HCT116 (cell line): ENCODE measurements at regions not wholly inside any gene's neighbourhood (a gene's known extent, or its start where the extent isn't known, plus 50 kb on each side); places are given as distances from the start of the nearest gene placed in this dataset.

Experiments
- ATAC-seq: fragments of 200-7000 bp; cut with Tn5 transposase; 2 replicates; pipeline ENCODE4 v1.9.1; 2020; ENCODE audit warnings: mild to moderate bottlenecking, moderate library complexity
- BruUV-seq: library from RNA; stranded (reverse); fragments of 400-500 nt; replicated peaks from 2 replicates; lab custom pipeline; 2021; lab: Mats Ljungman, UMichigan
- CTCF ChIA-PET: fragments of 300-600 bp; sonication (Branson Sonifier 250); formaldehyde crosslinking; loops from one replicate; lab custom pipeline; 2021; ENCODE audit warnings: antibody characterized with exemption; lab: Charles Lee
- POLR2A ChIA-PET: fragments of 300-600, 350-600 bp; sonication (Branson Sonifier 250); formaldehyde crosslinking; loops from one replicate; lab custom pipeline; 2021; ENCODE audit warnings: antibody characterized with exemption; lab: Charles Lee
- RAD21 ChIA-PET, 2 experiments: fragments of 300-600 bp; sonication (Branson Sonifier 250); formaldehyde crosslinking; loops; one replicate each; lab custom pipeline; 2023; ENCODE audit warnings: low total read pairs in 2 of 2; ENCODE audit not compliant: uncharacterized antibody in 2 of 2, unreplicated experiment in 2 of 2, low non-redundant PET in 1 of 2; lab: Charles Lee
- DNase-seq: peaks from one replicate; pipeline ENCODE4 v3.0.0-alpha.2; 2010; ENCODE audit warnings: low read depth, low spot score
- H2AFZ ChIP-seq: fragments of 200-600 bp; shearing (Covaris generic), sonication (generic); 2 replicates; pipeline ENCODE4 v1.6.1; 2017; ENCODE audit warnings: low read depth, mixed run types, mixed read lengths, antibody characterized with exemption, low read length; ENCODE audit not compliant: poor library complexity, severe bottlenecking
- H3K27ac ChIP-seq: 2 replicates; pipeline ENCODE4 v1.5.1; 2012; ENCODE audit warnings: low read depth, low read length
- H3K27me3 ChIP-seq: fragments of 200-600 bp; sonication (generic); 2 replicates; pipeline ENCODE4 v1.6.1; 2016; ENCODE audit warnings: mixed run types, low read length, mixed read lengths; ENCODE audit not compliant: insufficient read depth
- H3K36me3 ChIP-seq, 2 experiments: fragments of 200-500 bp in 1 of 2; fragments of 200-600 bp in 1 of 2; sonication (Bioruptor generic) in 1 of 2; sonication (generic) in 1 of 2; 2 replicates each; pipeline versions ENCODE4 v1.5.1 to v1.6.1; 2014 to 2016; ENCODE audit warnings: low read length in 2 of 2, inconsistent platforms in 1 of 2, mixed read lengths in 1 of 2, mixed run types in 1 of 2; ENCODE audit not compliant: insufficient read depth in 2 of 2, control insufficient read depth in 1 of 2
- H3K4me1 ChIP-seq, 2 experiments: fragments of 200-600 bp in 1 of 2; sonication (generic) in 1 of 2; 2 replicates each; pipeline versions ENCODE4 v1.5.1 to v1.6.1; 2012 to 2017; ENCODE audit warnings: low read length in 2 of 2, inconsistent platforms in 1 of 2, mild to moderate bottlenecking in 1 of 2, mixed read lengths in 1 of 2, mixed run types in 1 of 2, moderate library complexity in 1 of 2; ENCODE audit not compliant: insufficient read depth in 2 of 2, control insufficient read depth in 1 of 2
- H3K4me2 ChIP-seq: fragments of 200-600 bp; sonication (generic); 2 replicates; pipeline ENCODE4 v1.6.1; 2017; ENCODE audit warnings: mixed run types, low read length, mixed read lengths
- H3K4me3 ChIP-seq, 2 experiments: fragments of 200-600 bp in 1 of 2; sonication (generic) in 1 of 2; replicated peaks in 1 of 2; 2 replicates each; pipeline ENCODE4 v1.5.1; 2011 to 2016; ENCODE audit warnings: low read length in 2 of 2, control low read depth in 1 of 2, low read depth in 1 of 2, mild to moderate bottlenecking in 1 of 2, mixed read lengths in 1 of 2, mixed run types in 1 of 2
- H3K79me2 ChIP-seq: fragments of 200-600 bp; sonication (generic); 2 replicates; pipeline ENCODE4 v1.6.1; 2017; ENCODE audit warnings: mild to moderate bottlenecking, mixed run types, low read length, moderate library complexity, mixed read lengths; ENCODE audit not compliant: insufficient read depth
- H3K9ac ChIP-seq: fragments of 200-600 bp; sonication (generic); 2 replicates; pipeline ENCODE4 v1.6.1; 2016; ENCODE audit warnings: low read length, mixed read lengths
- H3K9me2 ChIP-seq: fragments of 200-600 bp; sonication (generic), shearing (Covaris generic); 2 replicates; pipeline ENCODE4 v1.6.1; 2017; ENCODE audit warnings: mixed run types, mild to moderate bottlenecking, moderate library complexity; ENCODE audit not compliant: insufficient read depth
- H3K9me3 ChIP-seq, 2 experiments: fragments of 200-500 bp in 1 of 2; fragments of 200-600 bp in 1 of 2; sonication (Bioruptor generic) in 1 of 2; sonication (generic) in 1 of 2; 2 replicates each; pipeline ENCODE4 v1.6.1; 2014 to 2017; ENCODE audit warnings: low read length in 2 of 2, mixed read lengths in 2 of 2, inconsistent platforms in 1 of 2, low read depth in 1 of 2, mild to moderate bottlenecking in 1 of 2, mixed run types in 1 of 2, moderate library complexity in 1 of 2; ENCODE audit not compliant: control insufficient read depth in 1 of 2, insufficient read depth in 1 of 2
- H4K20me1 ChIP-seq: fragments of 200-600 bp; sonication (generic), shearing (Covaris generic); 2 replicates; pipeline ENCODE4 v1.6.1; 2017; ENCODE audit warnings: mixed run types, mild to moderate bottlenecking, moderate library complexity; ENCODE audit not compliant: insufficient read depth
- CBX3 ChIP-seq: IDR thresholded peaks from 2 replicates; pipeline ENCODE4 v1.6.1; 2012; ENCODE audit warnings: low read depth
- EZH2 ChIP-seq: fragments of 200-600 bp; sonication (generic); IDR thresholded peaks from 2 replicates; pipeline ENCODE4 v1.6.1; 2017; ENCODE audit warnings: antibody characterized with exemption, mixed run types
- SIN3A ChIP-seq: IDR thresholded peaks from 2 replicates; pipeline ENCODE4 v1.6.1; 2012; ENCODE audit warnings: low read depth
- SRF ChIP-seq: IDR thresholded peaks from 2 replicates; pipeline ENCODE4 v1.6.1; 2012; ENCODE audit warnings: low read depth
- TCF7L2 ChIP-seq: IDR thresholded peaks from 2 replicates; pipeline ENCODE4 v1.7.0; 2011; ENCODE audit warnings: borderline replicate concordance, inconsistent platforms; ENCODE audit not compliant: insufficient read depth, insufficient read length; ENCODE audit errors: extremely low read depth
- ZNF274 ChIP-seq: fragments of 200-500 bp; sonication (Bioruptor generic); IDR thresholded peaks from 2 replicates; pipeline ENCODE4 v1.6.1; 2014; ENCODE audit warnings: mild to moderate bottlenecking, low read depth, low read length, inconsistent platforms
- intact Hi-C: fragments of 100-400 bp; cut with micrococcal nuclease; formaldehyde crosslinking; loops from 2 replicates; pipeline ENCODE4 v1.10.0; 2022
- TF ChIP-seq, protein P1 (sequence below): IDR thresholded peaks from 2 replicates; pipeline ENCODE4 v1.6.1; 2012
- TF ChIP-seq, protein P2 (sequence below): IDR thresholded peaks from 2 replicates; pipeline ENCODE4 v1.6.1; 2011; ENCODE audit warnings: mild to moderate bottlenecking, low read length, moderate library complexity; ENCODE audit not compliant: insufficient replicate concordance; ENCODE audit errors: extremely low read depth

DNA sequence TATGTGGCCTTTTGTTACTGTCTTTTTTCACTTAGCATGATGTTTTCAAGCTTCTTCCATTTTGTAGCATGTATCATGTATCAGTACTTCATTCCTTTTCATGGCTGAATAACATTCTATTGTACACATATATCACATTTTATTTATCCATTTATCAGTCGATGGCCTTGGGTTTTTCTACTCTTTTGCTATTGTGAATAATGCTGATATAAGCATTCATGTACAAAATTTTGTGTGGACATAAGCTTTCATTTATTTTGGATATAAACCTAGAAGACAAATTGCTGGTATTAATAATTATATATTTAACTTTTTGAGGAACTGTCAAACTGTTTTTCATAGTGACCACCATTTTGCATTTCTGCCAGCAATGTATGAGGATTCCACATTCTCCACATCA is 201.1 kb downstream of the ACTR3 start:
- Histone ChIP-seq H3K9me2 (no peaks in the 10 kb centered on the region), H3K27ac (no peak overlapping the region), H2AFZ (no peak overlapping the region)
- TF ChIP-seq ZNF274 (no peak), TCF7L2 (no peak)
- TF ChIP-seq, all 23 proteins: peak for 0
- intact Hi-C loops = no loop called here
- H3K4me1 ChIP-seq = no peaks in the 10 kb centered on the region
- DNase-seq (no peak), ATAC-seq (no peak)
- ChIA-PET RAD21 (no interaction called here), CTCF (no interaction called here), POLR2A (no interaction called here)
- H3K4me3 ChIP-seq = no peak overlapping the region
- 0 out of 4 replicates have a peak, but pooled peaks cover 0 to 4% of the 10 kb centered on the region in 2 experiments for H3K9me3 ChIP-seq
- H4K20me1 ChIP-seq = no peaks in the 10 kb centered on the region
- H3K4me2 ChIP-seq = no peak overlapping the region
- H3K36me3 ChIP-seq = no peaks in the 10 kb centered on the region
- no peak overlapping the region for H3K9ac ChIP-seq
- BruUV-seq = no TSS peak
- no peaks in the 10 kb centered on the region for H3K79me2 ChIP-seq
- H3K27me3 ChIP-seq = no peaks in the 10 kb centered on the region

DNA sequence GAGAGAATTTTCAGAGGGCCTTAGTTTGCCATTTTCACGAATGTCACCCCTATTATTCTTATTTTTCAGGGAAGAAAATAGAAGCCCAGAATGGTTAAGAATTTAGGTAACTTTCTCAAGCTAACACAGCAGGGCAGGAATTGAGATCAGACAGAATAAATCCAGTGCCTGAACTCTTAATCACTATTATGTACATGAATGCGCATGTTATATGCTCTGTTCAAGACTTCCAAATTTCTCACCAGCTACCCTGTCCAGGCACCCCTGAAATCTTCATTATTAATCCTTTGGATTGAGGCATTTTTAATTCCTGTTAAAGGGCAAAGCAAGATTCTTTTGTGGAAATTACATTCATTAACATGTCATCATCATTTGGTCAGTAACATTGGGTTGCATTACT is 218.4 kb downstream of the ACTR3 start:
- ChIA-PET POLR2A (no interaction called here), CTCF (no interaction called here), RAD21 (no interaction called here)
- intact Hi-C loops = no loop called here
- Histone ChIP-seq H3K9me2 (no peaks in the 10 kb centered on the region), H2AFZ (no peak overlapping the region), H3K4me1 (no peaks in the 10 kb centered on the region), H4K20me1 (no peaks in the 10 kb centered on the region), H3K27me3 (no peaks in the 10 kb centered on the region), H3K9ac (no peak overlapping the region), H3K79me2 (no peaks in the 10 kb centered on the region), H3K4me2 (no peak overlapping the region), H3K4me3 (no peak overlapping the region), H3K27ac (no peak overlapping the region), H3K9me3 (no peaks in the 10 kb centered on the region), H3K36me3 (no peaks in the 10 kb centered on the region)
- ATAC-seq (no peak), DNase-seq (no peak)
- TF ChIP-seq SRF (no peak), EZH2 (no peak), SIN3A (no peak), CBX3 (no peak)
- TF ChIP-seq, protein P1, sequence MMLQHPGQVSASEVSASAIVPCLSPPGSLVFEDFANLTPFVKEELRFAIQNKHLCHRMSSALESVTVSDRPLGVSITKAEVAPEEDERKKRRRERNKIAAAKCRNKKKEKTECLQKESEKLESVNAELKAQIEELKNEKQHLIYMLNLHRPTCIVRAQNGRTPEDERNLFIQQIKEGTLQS = no peak
- TF ChIP-seq, protein P2, sequence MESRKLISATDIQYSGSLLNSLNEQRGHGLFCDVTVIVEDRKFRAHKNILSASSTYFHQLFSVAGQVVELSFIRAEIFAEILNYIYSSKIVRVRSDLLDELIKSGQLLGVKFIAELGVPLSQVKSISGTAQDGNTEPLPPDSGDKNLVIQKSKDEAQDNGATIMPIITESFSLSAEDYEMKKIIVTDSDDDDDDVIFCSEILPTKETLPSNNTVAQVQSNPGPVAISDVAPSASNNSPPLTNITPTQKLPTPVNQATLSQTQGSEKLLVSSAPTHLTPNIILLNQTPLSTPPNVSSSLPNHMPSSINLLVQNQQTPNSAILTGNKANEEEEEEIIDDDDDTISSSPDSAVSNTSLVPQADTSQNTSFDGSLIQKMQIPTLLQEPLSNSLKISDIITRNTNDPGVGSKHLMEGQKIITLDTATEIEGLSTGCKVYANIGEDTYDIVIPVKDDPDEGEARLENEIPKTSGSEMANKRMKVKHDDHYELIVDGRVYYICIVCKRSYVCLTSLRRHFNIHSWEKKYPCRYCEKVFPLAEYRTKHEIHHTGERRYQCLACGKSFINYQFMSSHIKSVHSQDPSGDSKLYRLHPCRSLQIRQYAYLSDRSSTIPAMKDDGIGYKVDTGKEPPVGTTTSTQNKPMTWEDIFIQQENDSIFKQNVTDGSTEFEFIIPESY = no peak
- BruUV-seq = no TSS peak
